BE2C (cell line): ENCODE measurements at regions not wholly inside any gene's neighbourhood (a gene's known extent, or its start where the extent isn't known, plus 50 kb on each side); places are given as distances from the start of the nearest gene placed in this dataset.

Experiments used
- DNase-seq: peaks from one replicate; pipeline ENCODE4 v3.0.0-alpha.2; 2020
- H3K27me3 ChIP-seq: fragments of 250-450 bp; sonication (Bioruptor Pico); 2 replicates; pipeline ENCODE4 v1.5.1; 2020; ENCODE audit warnings: mild to moderate bottlenecking
- H3K36me3 ChIP-seq: fragments of 250-450 bp; sonication (Bioruptor Pico); 2 replicates; pipeline ENCODE4 v1.5.1; 2020; ENCODE audit warnings: mild to moderate bottlenecking
- H3K4me1 ChIP-seq: fragments of 250-450 bp; sonication (Bioruptor Pico); 2 replicates; pipeline ENCODE4 v1.5.1; 2020
- H3K4me3 ChIP-seq: 2 replicates; pipeline ENCODE4 v1.5.1; 2011; ENCODE audit warnings: low read depth, low read length
- H3K9me3 ChIP-seq: fragments of 250-450 bp; sonication (Bioruptor Pico); 2 replicates; pipeline ENCODE4 v1.5.1; 2020
- CTCF ChIP-seq: IDR thresholded peaks from 2 replicates; pipeline ENCODE4 v1.5.1; 2012; ENCODE audit warnings: mild to moderate bottlenecking, low read depth, low read length

- no peaks in the 10 kb centered on the region for H3K9me3 ChIP-seq
- H3K4me3 ChIP-seq, result no peak overlapping the region
- no peaks in the 10 kb centered on the region for H3K4me1 ChIP-seq
- no peaks in the 10 kb centered on the region for H3K36me3 ChIP-seq
- H3K27me3 ChIP-seq, result no peaks in the 10 kb centered on the region
- TF ChIP-seq CTCF, result no peak
- no peak for DNase-seq
Measured at GRCh38 chr12:98319716-98320425, 195.5 kb upstream of the TMPO start.

GRCh38 chr12:98325003-98325402 is 190.4 kb upstream of the TMPO start:
- H3K4me3 ChIP-seq, result no peak overlapping the region
- no peak for TF ChIP-seq CTCF
- no peak for DNase-seq
- no peaks in the 10 kb centered on the region for H3K27me3 ChIP-seq
- no peaks in the 10 kb centered on the region for H3K36me3 ChIP-seq
- no peaks in the 10 kb centered on the region for H3K9me3 ChIP-seq
- no peaks in the 10 kb centered on the region for H3K4me1 ChIP-seq

- TF ChIP-seq CTCF, result no peak
- no peak for DNase-seq
- no peak overlapping the region for H3K4me3 ChIP-seq
- no peaks in the 10 kb centered on the region for H3K9me3 ChIP-seq
- no peaks in the 10 kb centered on the region for H3K4me1 ChIP-seq
- no peaks in the 10 kb centered on the region for H3K36me3 ChIP-seq
- H3K27me3 ChIP-seq, result no peaks in the 10 kb centered on the region
Measured at GRCh38 chr12:98328467-98328866, 186.9 kb upstream of the TMPO start.

GRCh38 chr12:98329589-98329988 is 185.8 kb upstream of the TMPO start:
- H3K4me1 ChIP-seq, result no peaks in the 10 kb centered on the region
- H3K36me3 ChIP-seq, result no peaks in the 10 kb centered on the region
- no peak for TF ChIP-seq CTCF
- H3K4me3 ChIP-seq, result no peak overlapping the region
- no peak for DNase-seq
- no peaks in the 10 kb centered on the region for H3K9me3 ChIP-seq
- H3K27me3 ChIP-seq, result no peaks in the 10 kb centered on the region

DNA sequence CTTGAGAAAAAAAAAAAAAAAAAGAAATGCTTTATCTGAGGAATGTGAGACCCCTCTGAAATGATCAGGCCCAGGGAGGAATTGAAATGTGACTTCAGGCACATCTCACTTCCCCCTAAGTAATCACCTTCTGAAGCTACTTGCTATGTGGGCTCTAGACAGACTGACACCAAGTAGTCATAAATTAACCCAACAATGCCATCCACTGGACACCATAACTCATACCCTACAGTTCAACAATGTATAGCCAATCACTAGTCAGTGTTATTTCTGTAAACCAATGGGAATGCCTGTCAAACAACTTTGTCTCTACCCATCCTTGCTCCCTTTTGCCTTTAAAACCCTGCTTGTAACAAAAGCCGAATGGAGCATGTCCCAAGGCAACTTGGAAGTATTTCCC is 182.7 kb upstream of the TMPO start:
- Histone ChIP-seq H3K27me3 (no peaks in the 10 kb centered on the region), H3K36me3 (no peaks in the 10 kb centered on the region), H3K4me3 (no peak overlapping the region), H3K9me3 (no peaks in the 10 kb centered on the region), H3K4me1 (no peaks in the 10 kb centered on the region)
- no peak for DNase-seq
- no peak for TF ChIP-seq CTCF

DNA sequence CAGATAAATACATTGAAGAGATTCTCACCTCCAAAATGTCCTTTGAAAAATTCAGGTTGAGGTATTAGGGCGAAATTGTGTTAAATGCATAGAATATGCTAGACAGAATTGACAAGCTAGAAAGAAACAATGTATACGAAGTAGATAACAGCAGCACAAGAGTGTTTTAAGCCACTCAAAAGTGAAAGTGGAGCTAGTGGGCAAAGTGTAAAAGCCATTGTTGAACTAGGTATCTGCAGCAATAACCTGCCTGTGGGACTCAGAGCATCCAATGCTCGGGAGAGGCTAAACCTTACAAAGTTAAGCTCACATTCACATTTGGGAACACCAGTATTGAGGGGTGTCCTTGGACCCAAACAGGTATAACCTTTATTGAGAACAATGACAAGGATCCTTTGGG is 180.6 kb upstream of the TMPO start:
- Histone ChIP-seq H3K9me3 (no peaks in the 10 kb centered on the region), H3K27me3 (no peaks in the 10 kb centered on the region), H3K4me1 (no peaks in the 10 kb centered on the region), H3K36me3 (no peaks in the 10 kb centered on the region), H3K4me3 (no peak overlapping the region)
- no peak for TF ChIP-seq CTCF
- no peak for DNase-seq
